Endodermal cell (in vitro differentiated cells): ENCODE measurements at regions not wholly inside any gene's neighbourhood (a gene's known extent, or its start where the extent isn't known, plus 50 kb on each side); places are given as distances from the start of the nearest gene placed in this dataset.

Source experiments
- DNase-seq: peaks from one replicate; pipeline ENCODE4 v3.0.0-alpha.2; 2017
- H3K27ac ChIP-seq: 2 replicates; pipeline ENCODE4 v1.5.1; 2013; ENCODE audit warnings: mild to moderate bottlenecking, low read depth, low read length, moderate library complexity
- H3K27me3 ChIP-seq: 2 replicates; pipeline ENCODE4 v1.6.1; 2013; ENCODE audit warnings: mild to moderate bottlenecking, low read length, moderate library complexity; ENCODE audit not compliant: insufficient read depth, control insufficient read depth, poor library complexity, severe bottlenecking
- H3K36me3 ChIP-seq: 2 replicates; pipeline ENCODE4 v1.7.0; 2013; ENCODE audit warnings: mild to moderate bottlenecking, low read length, moderate library complexity; ENCODE audit not compliant: control insufficient read depth, insufficient read depth
- H3K4me1 ChIP-seq: one replicate; pipeline ENCODE4 v1.7.0; 2013; ENCODE audit warnings: low read length; ENCODE audit not compliant: control insufficient read depth, insufficient read depth
- H3K4me3 ChIP-seq: 2 replicates; pipeline ENCODE4 v1.5.1; 2013; ENCODE audit warnings: mild to moderate bottlenecking, low read length, moderate library complexity
- H3K9ac ChIP-seq: 2 replicates; pipeline ENCODE4 v1.6.1; 2013; ENCODE audit warnings: mild to moderate bottlenecking, low read length, moderate library complexity; ENCODE audit not compliant: poor library complexity, severe bottlenecking; ENCODE audit errors: extremely low read depth
- H3K9me3 ChIP-seq: 2 replicates; pipeline ENCODE4 v1.6.1; 2013; ENCODE audit warnings: mild to moderate bottlenecking, low read length, moderate library complexity; ENCODE audit not compliant: control insufficient read depth
- H3K27ac Mint-ChIP-seq: 2 replicates; pipeline ENCODE4 v1.8.0; 2020; ENCODE audit warnings: mixed read lengths
- H3K27me3 Mint-ChIP-seq: 2 replicates; pipeline ENCODE4 v1.8.0; 2021; ENCODE audit warnings: mild to moderate bottlenecking, mixed read lengths; ENCODE audit not compliant: insufficient read depth
- H3K36me3 Mint-ChIP-seq: 2 replicates; pipeline ENCODE4 v1.8.0; 2020; ENCODE audit warnings: low read depth, mixed read lengths
- H3K4me1 Mint-ChIP-seq: 2 replicates; pipeline ENCODE4 v1.8.0; 2020; ENCODE audit warnings: mixed read lengths
- H3K4me3 Mint-ChIP-seq: 2 replicates; pipeline ENCODE4 v1.8.0; 2020; ENCODE audit warnings: mild to moderate bottlenecking, moderate library complexity, mixed read lengths
- H3K9me3 Mint-ChIP-seq: 2 replicates; pipeline ENCODE4 v1.8.0; 2020; ENCODE audit warnings: mild to moderate bottlenecking, mixed read lengths
- CTCF ChIP-seq: fragments of 200-600 bp; sonication (generic); conservative IDR thresholded peaks from 2 replicates; pipeline ENCODE4 v1.5.0; 2021; ENCODE audit warnings: antibody characterized with exemption, mild to moderate bottlenecking
- WGBS, 2 experiments: methylation state at CpG; one replicate each; pipeline versions ENCODE4 v1.1.5 to v1.1.7; 2013; ENCODE audit warnings: missing lambda C conversion rate in 2 of 2, mixed read lengths in 1 of 2; ENCODE audit not compliant: insufficient coverage in 1 of 2, insufficient read length in 1 of 2; 5-methylcytosine and 5-hydroxymethylcytosine counted together

GRCh38 chr2:196268025-196268424, 96.6 kb upstream of the STK17B start:
- no peaks in the 10 kb centered on the region for H3K36me3 ChIP-seq
- Mint-ChIP-seq H3K4me1 (peaks cover 6% of the 10 kb centered on the region), H3K27me3 (peaks cover 18% of the 10 kb centered on the region), H3K36me3 (peaks cover 3% of the 10 kb centered on the region), H3K27ac (no peak overlapping the region), H3K4me3 (no peak overlapping the region), H3K9me3 (no peaks in the 10 kb centered on the region)
- no peak for DNase-seq
- no peak overlapping the region for H3K4me3 ChIP-seq
- no peaks in the 10 kb centered on the region for H3K9me3 ChIP-seq
- no peaks in the 10 kb centered on the region for H3K4me1 ChIP-seq
- WGBS, 2 experiments: 100% methylated on average over 1 of the region's 1 CpG; no CpG with 5 or more reads in 1 of the 2 experiments
- no peak overlapping the region for H3K9ac ChIP-seq
- TF ChIP-seq CTCF: no peak
- no peak overlapping the region for H3K27ac ChIP-seq
- peaks cover 27% of the 10 kb centered on the region for H3K27me3 ChIP-seq

- DNase-seq: no peak
- no peaks in the 10 kb centered on the region for H3K4me1 ChIP-seq
- no peaks in the 10 kb centered on the region for H3K36me3 ChIP-seq
- WGBS, 2 experiments: 88% methylated on average over 6 to 8 of the region's 8 CpGs
- Mint-ChIP-seq H3K36me3 (peaks cover 3% of the 10 kb centered on the region), H3K9me3 (no peaks in the 10 kb centered on the region), H3K4me3 (no peak overlapping the region), H3K27me3 (peaks cover 18% of the 10 kb centered on the region), H3K27ac (peak overlapping the region; percentile 14), H3K4me1 (peaks cover 6% of the 10 kb centered on the region)
- H3K27me3 ChIP-seq: peaks cover 27% of the 10 kb centered on the region
- no peaks in the 10 kb centered on the region for H3K9me3 ChIP-seq
- TF ChIP-seq CTCF: no peak
- no peak overlapping the region for H3K4me3 ChIP-seq
- H3K27ac ChIP-seq: no peak overlapping the region
- no peak overlapping the region for H3K9ac ChIP-seq
Observed at GRCh38 chr2:196268538-196269338, 97.4 kb upstream of the STK17B start.

- Histone ChIP-seq H3K27ac (no peak overlapping the region), H3K27me3 (peaks cover 26% of the 10 kb centered on the region), H3K36me3 (no peaks in the 10 kb centered on the region), H3K4me3 (no peak overlapping the region), H3K9ac (no peak overlapping the region), H3K4me1 (no peaks in the 10 kb centered on the region), H3K9me3 (no peaks in the 10 kb centered on the region)
- Mint-ChIP-seq H3K27ac (no peak overlapping the region), H3K36me3 (peaks cover 3% of the 10 kb centered on the region), H3K27me3 (peaks cover 14% of the 10 kb centered on the region), H3K9me3 (no peaks in the 10 kb centered on the region), H3K4me1 (peaks cover 15% of the 10 kb centered on the region), H3K4me3 (no peak overlapping the region)
- no peak for DNase-seq
- no peak for TF ChIP-seq CTCF
- 94 to 100% methylated on average over 2 to 3 of the region's 3 CpGs for WGBS, 2 experiments
Observed at GRCh38 chr2:196271795-196272194, 100.4 kb upstream of the STK17B start.
